HG03108 (cell line): ENCODE measurements at regions not wholly inside any gene's neighbourhood (a gene's known extent, or its start where the extent isn't known, plus 50 kb on each side); places are given as distances from the start of the nearest gene placed in this dataset.

Experiments used
- ATAC-seq: cut with Tn5 transposase; IDR thresholded peaks from one replicate; pipeline ENCODE4 v1.9.1; 2021; ENCODE audit warnings: moderate library complexity; ENCODE audit not compliant: unreplicated experiment

DNA sequence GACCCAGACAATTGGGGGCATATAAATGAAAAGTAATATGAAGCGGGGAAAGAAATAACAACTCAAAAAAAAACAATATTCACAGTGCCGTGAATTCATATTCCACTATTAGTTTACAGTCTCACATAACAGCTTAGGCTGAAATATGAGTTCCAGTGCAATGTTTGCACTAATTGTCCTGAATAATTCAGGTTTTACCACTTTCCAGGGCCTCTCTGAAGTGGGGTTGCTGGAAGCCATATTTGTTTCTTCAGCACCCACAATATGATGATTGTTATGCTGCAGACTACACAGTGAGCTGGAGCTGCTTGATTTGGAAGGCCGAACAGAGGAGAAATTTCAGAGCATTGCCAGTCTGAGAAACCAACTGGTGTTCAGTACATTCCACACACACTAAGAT is 894.5 kb upstream of the ACVR2A start:
- ATAC-seq, result no peak

DNA sequence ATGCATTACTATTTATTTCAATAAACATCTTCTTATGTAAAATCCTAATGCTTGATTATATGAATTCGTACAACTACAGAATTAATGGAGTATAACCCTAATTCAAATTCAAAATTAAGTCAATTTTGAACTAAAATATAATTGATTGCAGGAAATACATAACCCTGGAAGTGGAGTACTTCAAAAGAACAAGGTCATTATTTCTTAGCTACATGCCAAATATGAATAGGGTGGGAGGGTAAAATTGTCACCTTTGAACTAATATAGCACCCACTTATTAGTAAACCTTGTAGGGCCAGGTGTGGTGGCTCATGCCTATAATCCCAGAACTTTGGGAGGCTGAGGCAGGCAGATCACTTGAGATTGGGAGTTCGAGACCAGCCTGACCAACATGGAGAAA is 895.4 kb upstream of the ACVR2A start:
- ATAC-seq, result no peak

DNA sequence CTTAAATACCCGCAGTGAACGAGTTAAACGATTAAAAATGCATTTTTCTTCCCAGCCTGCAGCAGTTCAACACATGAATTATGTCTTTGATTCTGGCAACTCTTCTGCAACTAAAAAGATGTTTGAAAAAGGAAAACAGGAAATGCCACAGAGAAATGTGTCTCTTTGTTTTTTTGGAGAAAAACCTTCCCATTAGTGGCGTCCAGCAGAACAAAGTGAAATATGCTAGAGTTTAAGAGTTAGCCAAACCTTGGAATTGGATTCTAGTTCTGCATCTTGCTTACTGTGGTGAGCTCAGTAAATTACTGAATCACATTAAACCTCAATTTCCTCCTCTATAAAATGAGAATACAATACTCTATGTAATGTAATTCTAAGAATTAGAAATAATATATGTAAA is 900.2 kb upstream of the ACVR2A start:
- no peak for ATAC-seq

GRCh38 chr2:146939991-146940685 is 904.7 kb upstream of the ACVR2A start:
- no peak for ATAC-seq

GRCh38 chr2:146934921-146935320 is 909.9 kb upstream of the ACVR2A start:
- ATAC-seq, result no peak

DNA sequence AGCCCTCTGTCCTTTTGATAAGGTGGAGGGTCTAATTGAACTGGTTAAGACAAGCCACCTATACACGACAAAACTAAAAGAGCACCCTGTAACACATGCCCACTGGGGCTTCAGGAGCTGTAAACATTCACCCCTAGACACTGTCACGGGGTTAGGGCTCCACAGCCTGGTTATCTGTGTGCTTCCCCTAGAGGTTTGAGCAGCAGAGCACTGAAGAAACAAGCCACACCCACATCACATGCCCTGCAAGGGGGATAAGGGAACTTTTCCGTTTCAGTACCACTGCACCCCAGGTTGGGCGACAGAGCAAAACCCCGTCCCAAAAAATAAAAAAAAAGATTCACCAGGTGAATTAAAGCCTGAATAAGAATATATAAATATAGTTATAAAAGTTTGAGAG is 913.7 kb upstream of the ACVR2A start:
- ATAC-seq, result no peak

- ATAC-seq, result no peak
Measured at GRCh38 chr2:146927080-146927711, 917.6 kb upstream of the ACVR2A start.

GRCh38 chr2:146918280-146918679 is 926.5 kb upstream of the ACVR2A start:
- ATAC-seq, result no peak

DNA sequence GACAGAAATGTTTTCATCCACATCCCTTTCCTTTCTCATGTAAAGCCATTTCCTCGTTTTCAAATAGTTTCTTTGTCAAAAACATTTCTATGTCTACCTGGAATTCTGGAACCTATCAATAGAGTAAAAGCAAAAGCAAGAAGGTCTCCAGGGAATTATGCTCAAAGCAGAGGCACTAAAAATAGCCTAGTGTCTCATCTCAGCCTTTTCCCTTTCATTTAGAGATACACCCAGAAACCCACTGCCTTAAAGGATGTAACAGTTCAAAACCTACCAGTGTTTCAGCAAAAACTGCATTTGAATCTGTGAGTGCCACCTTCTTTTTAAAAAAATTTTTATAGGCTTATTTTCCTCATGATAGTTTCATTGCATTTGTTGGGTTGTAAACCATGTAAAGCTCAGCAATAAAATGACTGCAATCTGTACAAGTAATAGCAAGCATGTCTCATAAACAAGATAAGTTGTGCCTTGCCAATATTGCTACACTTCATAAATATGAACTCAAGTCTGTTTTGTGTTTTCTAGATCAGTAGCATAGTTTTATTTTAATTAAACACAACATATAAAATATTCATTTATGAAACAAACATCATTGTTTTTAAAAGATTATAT is 927.3 kb upstream of the ACVR2A start:
- no peak for ATAC-seq

GRCh38 chr2:146916914-146917313 is 927.9 kb upstream of the ACVR2A start:
- ATAC-seq, result no peak

DNA sequence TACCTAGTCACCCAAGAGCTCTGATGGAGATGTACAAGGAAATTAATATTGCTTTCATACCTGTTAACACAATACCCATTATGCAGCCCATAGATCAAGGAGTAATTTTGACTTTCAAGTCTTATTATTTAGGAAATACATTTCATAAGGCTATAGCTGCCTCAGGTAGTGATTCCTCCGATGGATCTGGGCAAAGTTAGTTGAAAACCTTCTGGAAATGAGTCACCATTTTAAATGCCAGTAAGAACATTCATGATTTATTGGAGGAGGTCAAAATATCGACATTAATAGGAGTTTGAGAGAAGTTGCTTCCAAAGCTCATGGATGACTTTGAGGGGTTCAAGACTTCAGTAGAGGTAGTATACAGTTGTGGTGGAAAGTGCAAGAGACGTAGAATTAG is 931.4 kb upstream of the ACVR2A start:
- ATAC-seq, result no peak

- no peak for ATAC-seq
Measured at GRCh38 chr2:146912536-146912935, 932.3 kb upstream of the ACVR2A start.

DNA sequence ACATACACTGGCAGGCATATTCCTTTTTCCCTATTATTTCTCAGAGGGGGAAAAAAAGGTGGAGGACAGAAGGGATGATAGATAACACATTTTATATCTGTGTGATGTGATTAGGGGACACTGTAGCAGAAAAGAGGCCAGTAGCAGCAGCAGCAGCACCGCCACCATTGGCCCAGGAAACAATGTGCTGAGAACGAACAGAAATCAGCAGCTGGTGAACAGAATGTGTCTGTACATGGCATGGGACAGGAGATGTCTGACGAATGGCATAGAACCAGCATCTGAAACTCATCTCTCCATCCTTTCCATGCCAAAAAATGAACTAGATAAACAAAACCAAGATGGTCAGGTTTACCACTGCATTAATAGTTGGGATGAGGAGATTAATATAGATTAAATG is 936.1 kb upstream of the ACVR2A start:
- ATAC-seq, result no peak

GRCh38 chr2:146898083-146898482 is 946.7 kb upstream of the ACVR2A start:
- ATAC-seq, result no peak

- no peak for ATAC-seq
Measured at GRCh38 chr2:146894514-146894913, 950.3 kb upstream of the ACVR2A start.

DNA sequence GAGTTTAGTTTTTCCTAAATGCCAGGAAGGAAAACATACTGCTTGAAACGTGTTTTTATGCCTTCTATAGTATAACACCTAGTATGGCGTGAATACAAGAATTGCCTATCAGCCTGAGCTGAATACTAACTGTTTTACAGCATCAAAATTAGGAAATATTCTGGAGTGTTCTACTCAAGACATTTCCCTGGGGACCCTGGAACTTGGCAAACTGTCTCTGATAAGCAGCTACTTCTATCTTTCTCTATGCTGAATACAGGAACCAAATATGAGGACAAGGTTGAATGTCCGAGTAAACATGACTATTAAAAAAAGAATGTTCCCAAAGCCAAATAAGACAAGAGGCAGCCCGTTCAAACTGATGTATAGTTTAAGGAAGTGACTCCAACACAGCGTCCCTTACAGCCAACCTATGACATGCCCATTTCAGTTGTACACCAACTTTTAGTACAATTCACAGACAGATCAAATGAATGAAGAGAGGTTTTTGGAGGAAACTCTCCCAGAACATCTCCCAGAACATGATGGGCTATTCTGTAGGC is 951.3 kb upstream of the ACVR2A start:
- ATAC-seq, result no peak

GRCh38 chr2:146890491-146890890 is 954.3 kb upstream of the ACVR2A start:
- no peak for ATAC-seq

DNA sequence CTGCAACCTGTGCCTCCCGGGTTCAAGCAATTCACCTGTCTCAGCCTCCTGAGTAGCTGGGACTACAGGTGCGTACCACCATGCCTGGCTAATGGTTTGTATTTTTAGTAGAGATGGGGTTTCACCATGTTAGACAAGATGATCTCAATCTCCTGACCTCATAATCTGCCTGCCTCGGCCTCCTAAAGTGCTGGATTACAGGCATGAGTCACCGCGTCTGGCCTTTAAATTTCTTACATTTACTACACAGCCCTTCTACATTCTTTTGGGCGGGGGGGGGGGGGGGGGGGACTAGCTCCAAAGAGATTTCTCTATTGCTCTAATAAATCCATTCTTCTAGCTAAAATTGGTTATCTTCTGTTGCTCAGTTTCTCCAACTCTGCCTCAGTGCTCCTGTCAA is 964.9 kb upstream of the ACVR2A start:
- no peak for ATAC-seq

DNA sequence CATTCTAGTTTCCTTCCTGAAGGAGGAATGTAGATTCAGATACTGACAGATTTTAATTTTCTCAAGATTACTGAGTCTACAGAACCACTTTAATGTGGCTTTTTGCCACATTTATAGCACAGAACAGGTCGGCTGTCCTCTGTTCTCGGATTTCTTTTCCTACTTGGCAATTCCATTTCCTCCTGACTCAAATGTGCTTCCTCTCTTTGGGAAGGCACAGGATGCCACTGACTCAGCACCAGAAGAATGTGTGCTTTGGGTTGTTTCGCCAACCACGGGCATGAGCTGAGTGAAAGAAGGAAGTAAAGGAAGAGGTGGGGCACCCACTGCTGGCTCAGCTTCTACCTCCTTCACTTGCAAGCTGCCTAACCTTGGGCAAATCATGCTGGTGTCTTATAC is 970.6 kb upstream of the ACVR2A start:
- ATAC-seq, result no peak

- ATAC-seq, result no peak
Measured at GRCh38 chr2:146873646-146874259, 971.1 kb upstream of the ACVR2A start.

- ATAC-seq, result no peak
Measured at GRCh38 chr2:146873056-146873455, 971.8 kb upstream of the ACVR2A start.

DNA sequence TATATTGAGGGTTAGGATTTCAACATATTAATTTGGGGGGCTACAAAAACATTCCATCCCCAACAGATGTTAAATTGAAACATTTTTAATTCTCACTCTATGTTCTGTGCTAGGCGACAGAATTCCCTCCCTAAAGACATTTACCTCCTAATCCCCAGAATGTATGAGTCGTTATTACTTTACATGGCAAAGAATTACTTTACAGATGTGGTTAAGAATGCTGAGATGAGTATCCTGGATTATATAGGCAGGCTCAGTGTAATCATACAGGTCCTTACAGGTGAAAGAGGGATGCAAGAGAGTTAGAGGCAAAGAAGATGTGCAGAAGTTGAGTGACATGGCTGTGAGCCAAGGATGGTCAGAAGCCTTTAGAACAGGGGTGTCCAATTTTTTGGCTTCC is 974.1 kb upstream of the ACVR2A start:
- no peak for ATAC-seq
